WERI-Rb-1 (cell line): ENCODE measurements at regions not wholly inside any gene's neighbourhood (a gene's known extent, or its start where the extent isn't known, plus 50 kb on each side); places are given as distances from the start of the nearest gene placed in this dataset.

ENCODE experiments used
- DNase-seq: peaks from one replicate; pipeline ENCODE4 v3.0.0-alpha.2; 2020
- H3K27ac ChIP-seq: fragments of 250-450 bp; sonication (Bioruptor Pico); 2 replicates; pipeline ENCODE4 v1.5.1; 2020; ENCODE audit warnings: mild to moderate bottlenecking, moderate library complexity
- H3K27me3 ChIP-seq: fragments of 250-450 bp; sonication (Bioruptor Pico); 2 replicates; pipeline ENCODE4 v1.5.1; 2021; ENCODE audit warnings: mild to moderate bottlenecking, low read depth, moderate library complexity; ENCODE audit not compliant: insufficient read depth, severe bottlenecking
- H3K36me3 ChIP-seq: fragments of 250-450 bp; sonication (Bioruptor Pico); 2 replicates; pipeline ENCODE4 v1.5.1; 2020; ENCODE audit warnings: mild to moderate bottlenecking, moderate library complexity
- H3K4me3 ChIP-seq: 2 replicates; pipeline ENCODE4 v1.5.1; 2011; ENCODE audit warnings: low read depth, mild to moderate bottlenecking, control low read depth, low read length
- H3K9me3 ChIP-seq: fragments of 250-450 bp; sonication (Bioruptor Pico); 2 replicates; pipeline ENCODE4 v1.5.1; 2021; ENCODE audit warnings: mild to moderate bottlenecking, moderate library complexity; ENCODE audit not compliant: severe bottlenecking
- CTCF ChIP-seq: IDR thresholded peaks from 2 replicates; pipeline ENCODE4 v1.5.1; 2011; ENCODE audit warnings: low read depth, mild to moderate bottlenecking, control low read depth, inconsistent platforms, low read length

- no peak for TF ChIP-seq CTCF
- no peak for DNase-seq
Observed at GRCh38 chr3:193798051-193798450, 205.0 kb downstream of the OPA1 start.

GRCh38 chr3:193800138-193801043 is 207.4 kb downstream of the OPA1 start:
- DNase-seq = no peak
- Histone ChIP-seq H3K36me3 (no peaks in the 10 kb centered on the region), H3K4me3 (no peak overlapping the region), H3K27me3 (no peaks in the 10 kb centered on the region), H3K9me3 (no peaks in the 10 kb centered on the region), H3K27ac (no peak overlapping the region)
- TF ChIP-seq CTCF = no peak

More at GRCh38 chr3:193798051-193798450, 205.0 kb downstream of the OPA1 start:
- no peaks in the 10 kb centered on the region for H3K9me3 ChIP-seq
- H3K4me3 ChIP-seq = no peak overlapping the region
- H3K27me3 ChIP-seq = no peaks in the 10 kb centered on the region
- no peaks in the 10 kb centered on the region for H3K36me3 ChIP-seq
- H3K27ac ChIP-seq = no peak overlapping the region

- H3K4me3 ChIP-seq = no peak overlapping the region
- no peaks in the 10 kb centered on the region for H3K27me3 ChIP-seq
- TF ChIP-seq CTCF = no peak
- H3K36me3 ChIP-seq = no peaks in the 10 kb centered on the region
- DNase-seq = no peak
- H3K9me3 ChIP-seq = no peaks in the 10 kb centered on the region
- no peak overlapping the region for H3K27ac ChIP-seq
Observed at GRCh38 chr3:193801097-193801496, 208.1 kb downstream of the OPA1 start.

GRCh38 chr3:193803288-193803687 is 210.3 kb downstream of the OPA1 start:
- Histone ChIP-seq H3K36me3 (no peaks in the 10 kb centered on the region), H3K27ac (no peak overlapping the region), H3K27me3 (no peaks in the 10 kb centered on the region), H3K9me3 (no peaks in the 10 kb centered on the region), H3K4me3 (no peak overlapping the region)
- DNase-seq = no peak
- TF ChIP-seq CTCF = no peak

- Histone ChIP-seq H3K27ac (no peak overlapping the region), H3K4me3 (no peak overlapping the region), H3K36me3 (no peaks in the 10 kb centered on the region), H3K27me3 (no peaks in the 10 kb centered on the region), H3K9me3 (no peaks in the 10 kb centered on the region)
- DNase-seq = no peak
- no peak for TF ChIP-seq CTCF
Observed at GRCh38 chr3:193805448-193805847, 212.4 kb downstream of the OPA1 start.
